A549 (cell line): ENCODE measurements at regions not wholly inside any gene's neighbourhood (a gene's known extent, or its start where the extent isn't known, plus 50 kb on each side); places are given as distances from the start of the nearest gene placed in this dataset.

Experiments used
- CBX2 ChIP-seq: fragments of 200-600 bp; sonication (generic); IDR thresholded peaks from 2 replicates; pipeline ENCODE4 v1.6.1; 2016; ENCODE audit warnings: low read depth, mild to moderate bottlenecking, borderline replicate concordance
- CTCF ChIP-seq: fragments of >200 bp; sonication (Bioruptor Twin); formaldehyde crosslinking; IDR thresholded peaks from 3 replicates; pipeline ENCODE4 v1.5.1; 2016
- ELK1 ChIP-seq: fragments of 150-350 bp; IDR thresholded peaks from 2 replicates; pipeline ENCODE4 v1.6.1; 2014; ENCODE audit warnings: low read depth, mild to moderate bottlenecking, low read length
- EP300 ChIP-seq, 2 experiments: fragments of >200 bp; sonication (Bioruptor Twin); formaldehyde crosslinking; IDR thresholded peaks; 2 replicates in 1 of 2; 3 replicates in 1 of 2; pipeline ENCODE4 v1.6.1; 2016 to 2017
- MAZ ChIP-seq: fragments of 150-350 bp; IDR thresholded peaks from 2 replicates; pipeline ENCODE4 v1.6.1; 2014; ENCODE audit warnings: antibody characterized with exemption, low read depth, low read length, borderline replicate concordance
- REST ChIP-seq: fragments of 200-600 bp; sonication (generic); IDR thresholded peaks from 2 replicates; pipeline ENCODE4 v1.6.1; 2016; ENCODE audit warnings: antibody characterized with exemption, mild to moderate bottlenecking, moderate library complexity
- USF2 ChIP-seq: fragments of 450-650 bp; IDR thresholded peaks from 2 replicates; pipeline ENCODE4 v1.6.1; 2014; ENCODE audit warnings: antibody characterized with exemption

GRCh38 chr15:70486451-70487386 is 276.6 kb downstream of the UACA start:
- TF ChIP-seq EP300 (IDR thresholded peaks at IDR 0.05) (peak in 1 of 2 experiments; percentile 39; a peak in 1 of 5 replicates), MAZ (no peak), CBX2 (no peak), ELK1 (no peak), CTCF (no peak), USF2 (no peak), REST (no peak)
